ENCODE measurements at regions not wholly inside any gene's neighbourhood (a gene's known extent, or its start where the extent isn't known, plus 50 kb on each side); places are given as distances from the start of the nearest gene placed in this dataset.

GRCh38 chr5:136682986-136683385, 317.6 kb upstream of the TRPC7 start:
- no peak for DNase-seq

- DNase-seq = no peak
Observed at GRCh38 chr5:136679233-136679632, 313.9 kb upstream of the TRPC7 start.

- DNase-seq = no peak
Observed at GRCh38 chr5:136677217-136677616, 311.9 kb upstream of the TRPC7 start.

- DNase-seq = no peak
Observed at GRCh38 chr5:136676685-136677084, 311.3 kb upstream of the TRPC7 start.

GRCh38 chr5:136675769-136676168, 310.4 kb upstream of the TRPC7 start:
- DNase-seq = no peak

GRCh38 chr5:136674178-136674577, 308.8 kb upstream of the TRPC7 start:
- DNase-seq = no peak

GRCh38 chr5:136667789-136668188, 302.4 kb upstream of the TRPC7 start:
- no peak for DNase-seq

- no peak for DNase-seq
Observed at GRCh38 chr5:136666970-136667620, 301.8 kb upstream of the TRPC7 start.

- DNase-seq = no peak
Observed at GRCh38 chr5:136665331-136665730, 300.0 kb upstream of the TRPC7 start.

- DNase-seq = no peak
Observed at GRCh38 chr5:136661026-136661425, 295.7 kb upstream of the TRPC7 start.

GRCh38 chr5:136656811-136657210, 291.5 kb upstream of the TRPC7 start:
- DNase-seq = no peak

- DNase-seq = no peak
Observed at GRCh38 chr5:136655468-136655867, 290.1 kb upstream of the TRPC7 start.

GRCh38 chr5:136646915-136647314, 281.6 kb upstream of the TRPC7 start:
- DNase-seq = no peak

- no peak for DNase-seq
Observed at GRCh38 chr5:136642976-136643375, 277.6 kb upstream of the TRPC7 start.

- no peak for DNase-seq
Observed at GRCh38 chr5:136639616-136640015, 274.3 kb upstream of the TRPC7 start.

GRCh38 chr5:136638084-136638483, 272.7 kb upstream of the TRPC7 start:
- no peak for DNase-seq

- no peak for DNase-seq
Observed at GRCh38 chr5:136636001-136636400, 270.7 kb upstream of the TRPC7 start.

- DNase-seq = no peak
Observed at GRCh38 chr5:136631186-136631585, 265.8 kb upstream of the TRPC7 start.

GRCh38 chr5:136629125-136629792, 263.9 kb upstream of the TRPC7 start:
- DNase-seq = no peak

GRCh38 chr5:136626531-136626930, 261.2 kb upstream of the TRPC7 start:
- DNase-seq = no peak

GRCh38 chr5:136622747-136623146, 257.4 kb upstream of the TRPC7 start:
- DNase-seq = no peak

- no peak for DNase-seq
Observed at GRCh38 chr5:136621743-136622142, 256.4 kb upstream of the TRPC7 start.

GRCh38 chr5:136620621-136621020, 255.3 kb upstream of the TRPC7 start:
- DNase-seq = no peak

- DNase-seq = no peak
Observed at GRCh38 chr5:136620016-136620419, 254.7 kb upstream of the TRPC7 start.

GRCh38 chr5:136619556-136619955, 254.2 kb upstream of the TRPC7 start:
- DNase-seq = no peak
